22Rv1 (cell line): ENCODE measurements at regions not wholly inside any gene's neighbourhood (a gene's known extent, or its start where the extent isn't known, plus 50 kb on each side); places are given as distances from the start of the nearest gene placed in this dataset.

Source experiments
- H3K27ac ChIP-seq: fragments of 450-650 bp; 2 replicates; pipeline ENCODE4 v1.5.1; 2017
- CTCF ChIP-seq: fragments of 450-650 bp; IDR thresholded peaks from 2 replicates; pipeline ENCODE4 v1.5.1; 2017; ENCODE audit warnings: mild to moderate bottlenecking
- ZFX ChIP-seq: fragments of 450-650 bp; IDR thresholded peaks from 2 replicates; pipeline ENCODE4 v1.6.1; 2017; ENCODE audit warnings: antibody characterized with exemption, borderline replicate concordance

GRCh38 chr15:35198197-35198596 is 113.1 kb upstream of the NANOGP8 start:
- TF ChIP-seq ZFX (no peak), CTCF (no peak)
- no peak overlapping the region for H3K27ac ChIP-seq

GRCh38 chr15:35197754-35198153 is 112.7 kb upstream of the NANOGP8 start:
- H3K27ac ChIP-seq = no peak overlapping the region
- TF ChIP-seq ZFX = no peak
- no peak for TF ChIP-seq CTCF

- no peak for TF ChIP-seq ZFX
- TF ChIP-seq CTCF = no peak
Observed at GRCh38 chr15:35197306-35197705, 112.2 kb upstream of the NANOGP8 start.

GRCh38 chr15:35196273-35196672 is 111.2 kb upstream of the NANOGP8 start:
- H3K27ac ChIP-seq = no peak overlapping the region
- no peak for TF ChIP-seq CTCF
- no peak for TF ChIP-seq ZFX

More at GRCh38 chr15:35197306-35197705, 112.2 kb upstream of the NANOGP8 start:
- H3K27ac ChIP-seq = no peak overlapping the region

- no peak overlapping the region for H3K27ac ChIP-seq
- TF ChIP-seq CTCF = no peak
- TF ChIP-seq ZFX = no peak
Observed at GRCh38 chr15:35195649-35196048, 110.6 kb upstream of the NANOGP8 start.

- TF ChIP-seq ZFX = no peak
- TF ChIP-seq CTCF = no peak
- H3K27ac ChIP-seq = no peak overlapping the region
Observed at GRCh38 chr15:35195031-35195430, 109.9 kb upstream of the NANOGP8 start.

GRCh38 chr15:35194296-35194695 is 109.2 kb upstream of the NANOGP8 start:
- no peak overlapping the region for H3K27ac ChIP-seq
- no peak for TF ChIP-seq CTCF
- no peak for TF ChIP-seq ZFX
